Heart left ventricle (tissue), 16 donors: ENCODE measurements at regions not wholly inside any gene's neighbourhood (a gene's known extent, or its start where the extent isn't known, plus 50 kb on each side); places are given as distances from the start of the nearest gene placed in this dataset.
"Not testable (repeated sequence)": the region's sequence is repeated elsewhere in the genome, so short reads cannot be mapped to it uniquely, and the experiment has no call there.

Experiments
- ATAC-seq, 4 donors: fragments of 200-7000 bp; cut with Tn5 transposase; one replicate each; pipeline ENCODE4 v1.9.1; 2020 to 2022; ENCODE audit warnings: moderate library complexity in 4 of 4, mild to moderate bottlenecking in 3 of 4, moderate number of reproducible peaks in 1 of 4
- DNase-seq, 5 donors: peaks; one replicate each; pipeline ENCODE4 v3.0.0-alpha.2; 2020
- H3K27ac ChIP-seq, 12 donors: fragments of 200-600 bp; sonication (generic) in 4 of 12; one replicate each; pipeline versions ENCODE4 v1.5.0 to v1.8.0; 2016 to 2022; ENCODE audit warnings: mild to moderate bottlenecking in 2 of 12
- H3K27me3 ChIP-seq, 9 donors: fragments of 200-600 bp; sonication (generic) in 2 of 9; one replicate each; pipeline versions ENCODE4 v1.5.1 to v1.8.0; 2016 to 2022; ENCODE audit warnings: mild to moderate bottlenecking in 3 of 9
- H3K36me3 ChIP-seq, 9 donors: fragments of 200-600 bp; sonication (generic) in 2 of 9; one replicate each; pipeline versions ENCODE4 v1.5.0 to v1.8.0; 2018 to 2022; ENCODE audit warnings: mild to moderate bottlenecking in 2 of 9
- H3K4me1 ChIP-seq, 12 donors: fragments of 200-600 bp; sonication (generic) in 4 of 12; one replicate each; pipeline versions ENCODE4 v1.5.0 to v1.8.0; 2016 to 2022; ENCODE audit warnings: mild to moderate bottlenecking in 3 of 12
- H3K4me3 ChIP-seq, 12 donors: fragments of 200-600 bp; sonication (generic) in 4 of 12; one replicate each; pipeline versions ENCODE4 v1.5.0 to v1.8.0; 2017 to 2022; ENCODE audit warnings: mild to moderate bottlenecking in 9 of 12, moderate library complexity in 4 of 12
- H3K9me3 ChIP-seq, 12 donors: fragments of 200-600 bp; sonication (generic) in 4 of 12; one replicate each; pipeline versions ENCODE4 v1.5.0 to v1.8.0; 2016 to 2022; ENCODE audit warnings: mild to moderate bottlenecking in 1 of 12
- POLR2A ChIP-seq, 2 donors: fragments of 450-650 bp; IDR thresholded peaks; one replicate each; pipeline ENCODE4 v1.6.1; 2017; ENCODE audit warnings: antibody characterized with exemption in 2 of 2, mild to moderate bottlenecking in 2 of 2, moderate library complexity in 2 of 2
- WGBS, 4 donors: extraction: QIAGEN DNeasy Blood & Tissue Kit in 2 of 4; methylation state at CpG; one replicate each; pipeline versions ENCODE4 v1.1.5 to v1.1.7; 2013 to 2018; 5-methylcytosine and 5-hydroxymethylcytosine counted together
- intact Hi-C, 10 donors: fragments of 100-400 bp; cut with DNase I; formaldehyde crosslinking; loops; one replicate each; pipeline versions ENCODE4 v1.11.1 to v1.14.2; 2022
- TF ChIP-seq, protein P1 (sequence below), 12 donors: fragments of 200-600 bp; sonication (generic) in 4 of 12; IDR thresholded peaks; one replicate each; pipeline versions ENCODE4 v1.5.0 to v1.8.0; 2018 to 2022; ENCODE audit warnings: antibody characterized with exemption in 12 of 12, mild to moderate bottlenecking in 5 of 12
- donor health status: ischemic (EF 13 %, LVEDD 7.1; RV severe dilation, severe dysfunction).
- donor health status: healthy with polysubstance abuse.
- donor health status: DM: no; HTN: yes; CAD: no.
- donor health status: DM: no; HTN: no; CAD: no.
- donor health status: ischemic (EF 25% LVEDD 6.9; RV normal size, moderate dysfunction).
- donor health status: ischemic (EF 25% LVEDD 5.7; RV mildly dilated, moderate dysfunction).
- donor health status: healthy.
- donor health status: DM: yes; HTN: yes; CAD: no.
- donor health status: ischemic (EF 35%, LVEDD 5.7; RV mildly dilated, moderate dysfunction).
- donor health status: nonischemic (EF 11% LVEDD 7.7; RV severe dilation, severe dysfunction).
- donor health status: DM: yes; HTN: yes; CAD: no.
- donor health status: PGD.
- donor health status: ischemic (EF 29% LVEDD 5.4; RV normal size, mild dysfunction).
- donor health status: nonischemic (EF 23%, LVEDD 6.1; RV moderate dilation, normal function).

DNA sequence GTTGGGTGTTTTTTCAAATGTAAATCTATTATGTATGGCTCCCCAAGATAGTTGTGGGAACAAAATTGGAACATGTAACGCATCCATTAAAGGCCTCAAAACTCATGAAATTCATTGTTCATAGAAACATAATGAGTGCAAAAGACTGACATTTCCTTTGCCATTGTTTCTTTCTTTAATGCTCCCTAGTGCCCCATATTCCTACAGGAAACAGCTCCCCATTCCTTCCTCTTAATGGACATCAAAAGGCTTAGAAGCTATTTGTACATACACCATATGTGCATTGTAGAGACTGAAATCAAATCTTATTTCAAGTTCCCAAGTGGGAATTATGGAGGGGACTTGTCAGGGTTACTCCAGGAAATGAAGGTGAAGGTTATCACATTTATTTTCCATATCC, 139.1 kb downstream of the AHR start:
- no peak overlapping the region for H3K27ac ChIP-seq
- no peaks in the 10 kb centered on the region for H3K36me3 ChIP-seq
- no peak for TF ChIP-seq POLR2A (IDR thresholded peaks at IDR 0.05)
- TF ChIP-seq, protein P1, sequence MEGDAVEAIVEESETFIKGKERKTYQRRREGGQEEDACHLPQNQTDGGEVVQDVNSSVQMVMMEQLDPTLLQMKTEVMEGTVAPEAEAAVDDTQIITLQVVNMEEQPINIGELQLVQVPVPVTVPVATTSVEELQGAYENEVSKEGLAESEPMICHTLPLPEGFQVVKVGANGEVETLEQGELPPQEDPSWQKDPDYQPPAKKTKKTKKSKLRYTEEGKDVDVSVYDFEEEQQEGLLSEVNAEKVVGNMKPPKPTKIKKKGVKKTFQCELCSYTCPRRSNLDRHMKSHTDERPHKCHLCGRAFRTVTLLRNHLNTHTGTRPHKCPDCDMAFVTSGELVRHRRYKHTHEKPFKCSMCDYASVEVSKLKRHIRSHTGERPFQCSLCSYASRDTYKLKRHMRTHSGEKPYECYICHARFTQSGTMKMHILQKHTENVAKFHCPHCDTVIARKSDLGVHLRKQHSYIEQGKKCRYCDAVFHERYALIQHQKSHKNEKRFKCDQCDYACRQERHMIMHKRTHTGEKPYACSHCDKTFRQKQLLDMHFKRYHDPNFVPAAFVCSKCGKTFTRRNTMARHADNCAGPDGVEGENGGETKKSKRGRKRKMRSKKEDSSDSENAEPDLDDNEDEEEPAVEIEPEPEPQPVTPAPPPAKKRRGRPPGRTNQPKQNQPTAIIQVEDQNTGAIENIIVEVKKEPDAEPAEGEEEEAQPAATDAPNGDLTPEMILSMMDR (IDR thresholded peaks at IDR 0.05): no peak
- H3K4me3 ChIP-seq: no peak overlapping the region
- no peaks in the 10 kb centered on the region for H3K27me3 ChIP-seq
- no peak for DNase-seq
- H3K9me3 ChIP-seq: no peaks in the 10 kb centered on the region
- H3K4me1 ChIP-seq: peaks cover 0 to 2% (median 0%) of the 10 kb centered on the region in 12 donors
- intact Hi-C loops: no loop called here
- ATAC-seq: no peak
- WGBS, 4 donors: 75 to 85% (median 78%) methylated on average over 1 of the region's 1 CpG

DNA sequence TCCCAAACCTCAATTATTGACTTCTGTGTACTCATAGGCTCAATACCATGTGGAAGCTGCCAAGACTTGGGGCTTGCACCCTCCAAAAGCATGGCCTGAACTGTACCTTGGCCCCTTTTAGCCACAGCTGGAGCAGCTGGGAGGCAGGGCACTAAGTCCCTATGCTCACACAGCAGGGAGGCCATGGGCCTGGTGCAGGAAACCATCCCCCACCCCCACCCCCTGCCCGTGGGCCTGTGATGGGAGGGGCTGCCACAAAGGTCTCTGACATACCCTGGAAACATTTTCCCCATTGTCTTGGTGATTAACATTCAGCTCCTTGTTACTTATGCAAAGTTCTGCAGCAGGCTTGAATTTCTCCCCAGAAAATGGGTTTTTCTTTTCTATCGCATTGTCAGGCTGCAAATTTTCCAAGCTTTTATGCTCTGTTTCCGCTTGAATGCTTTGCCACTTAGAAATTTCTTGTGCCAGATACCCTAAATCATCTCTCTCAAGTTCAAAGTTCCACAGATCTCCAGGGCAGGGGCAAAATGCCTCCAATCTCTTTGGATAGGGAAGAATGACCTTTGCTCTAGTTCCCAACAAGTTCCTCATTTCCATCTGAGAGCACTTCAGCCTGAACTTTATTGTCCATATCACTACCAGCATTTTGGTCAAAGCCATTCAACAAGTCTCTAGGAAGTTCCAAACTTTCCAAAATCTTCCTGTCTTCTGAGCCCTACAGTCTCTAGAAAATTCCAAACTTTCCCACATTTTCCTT, 141.8 kb downstream of the AHR start:
- H3K4me3 ChIP-seq, intact Hi-C loops, ATAC-seq, DNase-seq, H3K27me3 ChIP-seq, H3K27ac ChIP-seq, H3K4me1 ChIP-seq, H3K36me3 ChIP-seq, H3K9me3 ChIP-seq: not testable (repeated sequence)
- WGBS, 4 donors: 77 to 93% (median 78%) methylated on average over 3 of the region's 3 CpGs

DNA sequence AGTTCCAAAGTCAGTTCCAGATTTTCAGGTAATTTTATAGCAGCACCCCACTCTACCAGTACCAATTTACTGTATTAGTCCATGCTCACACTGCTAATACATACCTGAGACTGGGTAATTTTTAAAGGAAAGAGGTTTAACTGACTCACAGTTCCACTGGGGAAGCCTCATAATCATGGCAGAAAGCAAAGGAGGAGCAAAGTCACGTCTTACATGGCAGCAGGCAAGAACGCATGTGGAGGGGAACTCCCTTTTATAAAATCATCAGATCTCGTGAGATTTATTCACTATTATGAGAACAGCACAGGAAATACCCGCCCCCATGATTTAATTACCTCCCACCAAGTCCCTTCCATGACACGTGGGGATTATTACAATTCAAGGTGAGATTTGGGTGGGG, 142.4 kb downstream of the AHR start:
- no peaks in the 10 kb centered on the region for H3K27me3 ChIP-seq
- no peak overlapping the region for H3K27ac ChIP-seq
- peaks cover 0 to 12% (median 0%) of the 10 kb centered on the region in 12 donors for H3K4me1 ChIP-seq
- TF ChIP-seq, protein P1 (IDR thresholded peaks at IDR 0.05): no peak
- TF ChIP-seq POLR2A (IDR thresholded peaks at IDR 0.05): no peak
- H3K9me3 ChIP-seq: no peaks in the 10 kb centered on the region
- ATAC-seq (no peak), DNase-seq (no peak)
- 73 to 82% (median 77%) methylated on average over 5 of the region's 5 CpGs for WGBS, 4 donors
- H3K36me3 ChIP-seq: no peaks in the 10 kb centered on the region
- intact Hi-C loops: no loop called here
- H3K4me3 ChIP-seq: no peak overlapping the region

DNA sequence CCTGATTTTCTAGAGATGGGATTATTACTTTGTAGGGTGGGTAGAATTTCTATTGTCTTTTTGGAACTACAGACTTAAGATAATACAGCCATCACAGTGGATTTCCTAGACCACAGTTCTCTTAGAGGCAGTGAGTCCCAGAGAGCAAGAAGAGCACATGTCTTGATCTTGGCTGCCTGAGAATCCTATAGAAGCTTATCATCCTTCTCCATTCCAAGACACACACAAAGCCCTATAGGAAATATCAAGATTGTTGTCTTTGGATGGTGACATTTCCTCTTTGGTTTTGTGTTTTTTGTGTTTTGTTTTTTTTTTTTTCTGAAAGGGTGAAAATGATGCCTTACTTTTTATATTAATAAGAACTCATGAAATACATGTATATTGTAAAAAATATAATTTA, 143.1 kb downstream of the AHR start:
- Histone ChIP-seq H3K4me3 (no peak overlapping the region), H3K9me3 (peaks cover 0 to 3% (median 0%) of the 10 kb centered on the region in 12 donors), H3K4me1 (peaks cover 0 to 12% (median 0%) of the 10 kb centered on the region in 12 donors), H3K27me3 (no peaks in the 10 kb centered on the region), H3K36me3 (no peaks in the 10 kb centered on the region), H3K27ac (no peak overlapping the region)
- no peak for TF ChIP-seq POLR2A (IDR thresholded peaks at IDR 0.05)
- TF ChIP-seq, protein P1 (IDR thresholded peaks at IDR 0.05): no peak
- no peak for DNase-seq
- ATAC-seq: no peak
- intact Hi-C loops: no loop called here

DNA sequence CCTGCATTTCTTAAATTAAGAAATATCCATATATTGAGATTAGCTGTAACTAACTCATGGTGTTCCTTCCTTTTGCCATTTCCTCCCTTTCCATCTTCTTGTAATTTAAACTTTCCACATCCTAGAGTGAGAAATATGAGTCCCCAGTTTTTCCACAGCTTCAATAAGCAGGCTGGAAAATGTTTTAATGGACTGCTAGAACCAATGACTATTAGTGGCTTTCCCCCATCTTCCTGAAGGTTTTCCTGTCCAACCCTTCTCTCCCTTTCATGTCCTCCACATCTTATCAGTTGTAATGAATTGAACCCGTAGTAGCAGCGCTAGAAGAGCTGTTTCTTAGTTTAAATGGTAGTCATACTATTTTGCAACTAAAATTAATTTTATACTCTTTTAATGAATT, 145.7 kb downstream of the AHR start:
- DNase-seq (no peak), ATAC-seq (no peak)
- Histone ChIP-seq H3K4me1 (peaks cover 0 to 12% (median 0%) of the 10 kb centered on the region in 12 donors), H3K36me3 (no peaks in the 10 kb centered on the region), H3K4me3 (no peak overlapping the region), H3K27me3 (no peaks in the 10 kb centered on the region), H3K9me3 (peaks cover 0 to 28% (median 10%) of the 10 kb centered on the region in 12 donors), H3K27ac (no peak overlapping the region)
- WGBS, 4 donors: 73 to 81% (median 78%) methylated on average over 2 of the region's 2 CpGs
- intact Hi-C loops: no loop called here
- TF ChIP-seq POLR2A (IDR thresholded peaks at IDR 0.05): no peak
- TF ChIP-seq, protein P1 (IDR thresholded peaks at IDR 0.05): no peak
